Hepatocyte (in vitro differentiated cells): ENCODE measurements at regions not wholly inside any gene's neighbourhood (a gene's known extent, or its start where the extent isn't known, plus 50 kb on each side); places are given as distances from the start of the nearest gene placed in this dataset.

ENCODE experiments used
- CTCF ChIP-seq: fragments of 200-600 bp; sonication (generic); IDR thresholded peaks from 2 replicates; pipeline ENCODE4 v1.5.1; 2016; ENCODE audit warnings: antibody characterized with exemption, mild to moderate bottlenecking; ENCODE audit not compliant: poor library complexity
- EZH2phosphoT487 ChIP-seq: fragments of 200-600 bp; sonication (generic); IDR thresholded peaks from one replicate; pipeline ENCODE4 v1.6.1; 2018; ENCODE audit warnings: antibody characterized with exemption, mild to moderate bottlenecking, low read depth, moderate library complexity; ENCODE audit not compliant: unreplicated experiment, severe bottlenecking

- TF ChIP-seq CTCF (no peak), EZH2phosphoT487 (no peak)
These were observed 340.9 kb upstream of the KIF2A start for GRCh38 chr5:61965069-61965468.
